Brain microvascular endothelial cell (primary cell): ENCODE measurements at regions not wholly inside any gene's neighbourhood (a gene's known extent, or its start where the extent isn't known, plus 50 kb on each side); places are given as distances from the start of the nearest gene placed in this dataset.

Experiments used
- DNase-seq: peaks from one replicate; pipeline ENCODE4 v3.0.0-alpha.2; 2020
- H3K27ac ChIP-seq: fragments of 250-450 bp; sonication (Bioruptor Pico); 2 replicates; pipeline ENCODE4 v1.5.1; 2020; ENCODE audit warnings: mild to moderate bottlenecking, moderate library complexity
- H3K27me3 ChIP-seq: fragments of 250-450 bp; sonication (Bioruptor Pico); replicated peaks from 2 replicates; pipeline ENCODE4 v1.5.1; 2020; ENCODE audit warnings: mild to moderate bottlenecking
- H3K36me3 ChIP-seq: fragments of 250-450 bp; sonication (Bioruptor Pico); replicated peaks from 2 replicates; pipeline ENCODE4 v1.5.1; 2020; ENCODE audit warnings: mild to moderate bottlenecking
- H3K4me3 ChIP-seq: 2 replicates; pipeline ENCODE4 v1.5.1; 2011; ENCODE audit warnings: low read depth, mild to moderate bottlenecking, control low read depth, low read length, moderate library complexity
- CTCF ChIP-seq: IDR thresholded peaks from 2 replicates; pipeline ENCODE4 v1.5.1; 2011; ENCODE audit warnings: low read depth, mild to moderate bottlenecking, moderate library complexity, low read length, control low read depth, inconsistent platforms; ENCODE audit errors: missing control alignments
- in situ Hi-C: cut with HindIII; loops from 2 replicates; pipeline ENCODE4 v1.10.0; 2017; ENCODE audit warnings: low sequenced_read_pairs, low pct_ligation_motif_present

GRCh38 chr2:164090533-164090932, 354.7 kb upstream of the FIGN start:
- in situ Hi-C loops = no loop called here
- no peak for DNase-seq
- Histone ChIP-seq H3K27ac (no peak overlapping the region), H3K27me3 (no peaks in the 10 kb centered on the region), H3K4me3 (no peak overlapping the region), H3K36me3 (no peaks in the 10 kb centered on the region)
- TF ChIP-seq CTCF = no peak

- no peak for TF ChIP-seq CTCF
- Histone ChIP-seq H3K36me3 (no peaks in the 10 kb centered on the region), H3K27me3 (no peaks in the 10 kb centered on the region), H3K27ac (no peak overlapping the region), H3K4me3 (no peak overlapping the region)
- no peak for DNase-seq
- in situ Hi-C loops = no loop called here
Measured at GRCh38 chr2:164084066-164084465, 348.3 kb upstream of the FIGN start.

- H3K36me3 ChIP-seq = no peaks in the 10 kb centered on the region
- no peak for TF ChIP-seq CTCF
- DNase-seq = no peak
- no peak overlapping the region for H3K27ac ChIP-seq
- in situ Hi-C loops = no loop called here
- H3K27me3 ChIP-seq = no peaks in the 10 kb centered on the region
- H3K4me3 ChIP-seq = no peak overlapping the region
Measured at GRCh38 chr2:164080486-164080885, 344.7 kb upstream of the FIGN start.

GRCh38 chr2:164079258-164079657, 343.4 kb upstream of the FIGN start:
- no peak overlapping the region for H3K27ac ChIP-seq
- no peaks in the 10 kb centered on the region for H3K27me3 ChIP-seq
- no peak for TF ChIP-seq CTCF
- DNase-seq = no peak
- no peaks in the 10 kb centered on the region for H3K36me3 ChIP-seq
- in situ Hi-C loops = no loop called here
- no peak overlapping the region for H3K4me3 ChIP-seq

- H3K4me3 ChIP-seq = no peak overlapping the region
- no peak for DNase-seq
- no peaks in the 10 kb centered on the region for H3K27me3 ChIP-seq
- H3K36me3 ChIP-seq = no peaks in the 10 kb centered on the region
- H3K27ac ChIP-seq = no peak overlapping the region
- in situ Hi-C loops = no loop called here
- TF ChIP-seq CTCF = no peak
Measured at GRCh38 chr2:164078421-164078820, 342.6 kb upstream of the FIGN start.
